ENCODE measurements at regions not wholly inside any gene's neighbourhood (a gene's known extent, or its start where the extent isn't known, plus 50 kb on each side); places are given as distances from the start of the nearest gene placed in this dataset.

GRCh38 chr11:38582756-38583155, 1984.7 kb upstream of the RAG2 start:
- no peak for DNase-seq (ENCODE audit: extremely low spot score, unreplicated experiment)
- H3K27me3 Mint-ChIP-seq (ENCODE audit: unreplicated experiment) = no peaks in the 10 kb centered on the region
- peak overlapping the region; percentile 5 for H3K27ac Mint-ChIP-seq (ENCODE audit: unreplicated experiment)

GRCh38 chr11:38582151-38582550, 1984.1 kb upstream of the RAG2 start:
- Mint-ChIP-seq H3K4me1 (ENCODE audit: unreplicated experiment) (peaks cover 19% of the 10 kb centered on the region), H3K36me3 (ENCODE audit: unreplicated experiment) (peaks cover 6% of the 10 kb centered on the region), H3K27ac (ENCODE audit: unreplicated experiment) (peak overlapping the region; percentile 51), H3K9me3 (ENCODE audit: unreplicated experiment) (peaks cover 5% of the 10 kb centered on the region), H3K4me3 (ENCODE audit: unreplicated experiment) (no peak overlapping the region), H3K27me3 (ENCODE audit: unreplicated experiment) (no peaks in the 10 kb centered on the region)
- TF ChIP-seq CTCF (IDR thresholded peaks at IDR 0.05) = no peak
- no peak for DNase-seq (ENCODE audit: extremely low spot score, unreplicated experiment)

More at GRCh38 chr11:38582756-38583155, 1984.7 kb upstream of the RAG2 start:
- Mint-ChIP-seq H3K4me3 (ENCODE audit: unreplicated experiment) (no peak overlapping the region), H3K9me3 (ENCODE audit: unreplicated experiment) (peaks cover 4% of the 10 kb centered on the region), H3K36me3 (ENCODE audit: unreplicated experiment) (peaks cover 2% of the 10 kb centered on the region), H3K4me1 (ENCODE audit: unreplicated experiment) (peaks cover 20% of the 10 kb centered on the region)
- no peak for TF ChIP-seq CTCF (IDR thresholded peaks at IDR 0.05)

GRCh38 chr11:38577769-38578168, 1979.7 kb upstream of the RAG2 start:
- no peak for DNase-seq (ENCODE audit: extremely low spot score, unreplicated experiment)
- Mint-ChIP-seq H3K9me3 (ENCODE audit: unreplicated experiment) (peaks cover 7% of the 10 kb centered on the region), H3K4me1 (ENCODE audit: unreplicated experiment) (peaks cover 16% of the 10 kb centered on the region), H3K36me3 (ENCODE audit: unreplicated experiment) (peaks cover 9% of the 10 kb centered on the region), H3K4me3 (ENCODE audit: unreplicated experiment) (no peak overlapping the region), H3K27me3 (ENCODE audit: unreplicated experiment) (no peaks in the 10 kb centered on the region), H3K27ac (ENCODE audit: unreplicated experiment) (no peak overlapping the region)
- TF ChIP-seq CTCF (IDR thresholded peaks at IDR 0.05) = no peak

- no peak for TF ChIP-seq CTCF (IDR thresholded peaks at IDR 0.05)
- Mint-ChIP-seq H3K27ac (ENCODE audit: unreplicated experiment) (no peak overlapping the region), H3K4me3 (ENCODE audit: unreplicated experiment) (no peak overlapping the region), H3K4me1 (ENCODE audit: unreplicated experiment) (peaks cover 14% of the 10 kb centered on the region), H3K27me3 (ENCODE audit: unreplicated experiment) (no peaks in the 10 kb centered on the region), H3K36me3 (ENCODE audit: unreplicated experiment) (no peaks in the 10 kb centered on the region), H3K9me3 (ENCODE audit: unreplicated experiment) (peaks cover 4% of the 10 kb centered on the region)
- DNase-seq (ENCODE audit: extremely low spot score, unreplicated experiment) = no peak
Observed at GRCh38 chr11:38562562-38562961, 1964.5 kb upstream of the RAG2 start.

GRCh38 chr11:38553148-38553547, 1955.1 kb upstream of the RAG2 start:
- H3K27me3 Mint-ChIP-seq (ENCODE audit: unreplicated experiment) = no peaks in the 10 kb centered on the region
- peak overlapping the region; percentile 60 for H3K27ac Mint-ChIP-seq (ENCODE audit: unreplicated experiment)
- no peak for DNase-seq (ENCODE audit: extremely low spot score, unreplicated experiment)
- no peak for TF ChIP-seq CTCF (IDR thresholded peaks at IDR 0.05)
- H3K4me1 Mint-ChIP-seq (ENCODE audit: unreplicated experiment) = peaks cover 11% of the 10 kb centered on the region
- peaks cover 5% of the 10 kb centered on the region for H3K9me3 Mint-ChIP-seq (ENCODE audit: unreplicated experiment)
- H3K36me3 Mint-ChIP-seq (ENCODE audit: unreplicated experiment) = peaks cover 2% of the 10 kb centered on the region
- no peak overlapping the region for H3K4me3 Mint-ChIP-seq (ENCODE audit: unreplicated experiment)

All from osteocyte (in vitro differentiated cells).